Fibroblast of mammary gland (primary cell): ENCODE measurements at regions not wholly inside any gene's neighbourhood (a gene's known extent, or its start where the extent isn't known, plus 50 kb on each side); places are given as distances from the start of the nearest gene placed in this dataset.

ENCODE experiments used
- DNase-seq: peaks from one replicate; pipeline ENCODE4 v3.0.0-alpha.2; 2010; ENCODE audit warnings: low read depth
- H3K4me3 ChIP-seq: 2 replicates; pipeline ENCODE4 v1.5.1; 2011; ENCODE audit warnings: low read depth, mild to moderate bottlenecking, low read length, moderate library complexity; ENCODE audit not compliant: control insufficient read depth
- CTCF ChIP-seq: conservative IDR thresholded peaks from 2 replicates; pipeline ENCODE4 v1.5.1; 2011; ENCODE audit warnings: low read depth, low read length, inconsistent platforms; ENCODE audit not compliant: control insufficient read depth, insufficient read depth

- no peak overlapping the region for H3K4me3 ChIP-seq
- no peak for TF ChIP-seq CTCF
- peak; percentile 54 for DNase-seq
These were observed 111.6 kb downstream of the DYNAP start for GRCh38 chr18:54702686-54703085.

- no peak for TF ChIP-seq CTCF
- no peak overlapping the region for H3K4me3 ChIP-seq
- DNase-seq = no peak
These were observed 118.0 kb upstream of the RAB27B start for GRCh38 chr18:54710074-54710899.

GRCh38 chr18:54710900-54711281 is 117.4 kb upstream of the RAB27B start:
- H3K4me3 ChIP-seq = no peak overlapping the region
- no peak for TF ChIP-seq CTCF
- no peak for DNase-seq

DNA sequence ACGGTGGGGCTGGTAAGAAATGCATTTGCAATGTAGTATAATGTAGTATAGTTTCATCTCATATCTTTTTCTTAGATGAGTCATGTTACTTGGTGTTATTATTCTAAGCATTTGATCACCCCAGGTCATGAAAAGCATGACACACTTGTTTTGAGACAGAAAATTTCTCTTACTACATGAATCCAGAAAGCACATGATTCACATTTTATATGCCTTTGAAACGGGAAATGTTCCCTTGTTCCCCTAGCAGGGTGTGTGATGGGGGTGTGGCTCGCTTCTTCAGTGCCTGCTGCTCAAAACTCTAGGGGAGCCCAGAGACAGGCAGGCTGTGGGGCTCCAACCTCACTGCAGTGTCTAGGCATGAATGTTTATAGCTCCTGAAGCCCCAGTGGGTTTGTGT is 116.0 kb upstream of the RAB27B start:
- peak; percentile 88 for DNase-seq
- no peak overlapping the region for H3K4me3 ChIP-seq
- TF ChIP-seq CTCF = no peak

DNA sequence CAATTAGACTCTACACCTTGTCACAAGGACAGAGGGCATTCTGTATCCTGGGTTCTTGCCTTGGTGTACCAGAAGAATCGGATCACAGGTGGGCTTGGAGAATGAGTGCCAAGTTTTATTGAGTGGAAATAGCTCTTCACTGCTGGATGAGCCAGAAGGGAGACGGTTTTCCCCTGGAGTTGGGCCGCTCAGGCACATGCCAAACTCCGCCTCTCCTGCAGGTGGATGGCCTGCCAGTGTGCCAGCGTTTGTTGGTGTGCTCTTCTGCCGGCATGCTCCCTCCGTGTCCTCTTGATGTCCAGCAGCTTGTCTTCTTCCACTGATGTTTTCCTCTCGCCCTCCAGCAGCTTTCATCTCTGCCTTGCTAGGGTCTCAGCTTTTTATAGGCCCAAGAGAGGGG is 115.5 kb upstream of the RAB27B start:
- H3K4me3 ChIP-seq = no peak overlapping the region
- no peak for TF ChIP-seq CTCF
- no peak for DNase-seq

GRCh38 chr18:54713386-54713785 is 114.9 kb upstream of the RAB27B start:
- no peak for TF ChIP-seq CTCF
- no peak for DNase-seq
- no peak overlapping the region for H3K4me3 ChIP-seq

- no peak overlapping the region for H3K4me3 ChIP-seq
- no peak for DNase-seq
- no peak for TF ChIP-seq CTCF
These were observed 113.4 kb upstream of the RAB27B start for GRCh38 chr18:54714851-54715250.
